HG03066 (cell line): ENCODE measurements at regions not wholly inside any gene's neighbourhood (a gene's known extent, or its start where the extent isn't known, plus 50 kb on each side); places are given as distances from the start of the nearest gene placed in this dataset.

Experiments used
- ATAC-seq: cut with Tn5 transposase; IDR thresholded peaks from one replicate; pipeline ENCODE4 v1.9.1; 2021; ENCODE audit warnings: low read depth; ENCODE audit not compliant: unreplicated experiment

DNA sequence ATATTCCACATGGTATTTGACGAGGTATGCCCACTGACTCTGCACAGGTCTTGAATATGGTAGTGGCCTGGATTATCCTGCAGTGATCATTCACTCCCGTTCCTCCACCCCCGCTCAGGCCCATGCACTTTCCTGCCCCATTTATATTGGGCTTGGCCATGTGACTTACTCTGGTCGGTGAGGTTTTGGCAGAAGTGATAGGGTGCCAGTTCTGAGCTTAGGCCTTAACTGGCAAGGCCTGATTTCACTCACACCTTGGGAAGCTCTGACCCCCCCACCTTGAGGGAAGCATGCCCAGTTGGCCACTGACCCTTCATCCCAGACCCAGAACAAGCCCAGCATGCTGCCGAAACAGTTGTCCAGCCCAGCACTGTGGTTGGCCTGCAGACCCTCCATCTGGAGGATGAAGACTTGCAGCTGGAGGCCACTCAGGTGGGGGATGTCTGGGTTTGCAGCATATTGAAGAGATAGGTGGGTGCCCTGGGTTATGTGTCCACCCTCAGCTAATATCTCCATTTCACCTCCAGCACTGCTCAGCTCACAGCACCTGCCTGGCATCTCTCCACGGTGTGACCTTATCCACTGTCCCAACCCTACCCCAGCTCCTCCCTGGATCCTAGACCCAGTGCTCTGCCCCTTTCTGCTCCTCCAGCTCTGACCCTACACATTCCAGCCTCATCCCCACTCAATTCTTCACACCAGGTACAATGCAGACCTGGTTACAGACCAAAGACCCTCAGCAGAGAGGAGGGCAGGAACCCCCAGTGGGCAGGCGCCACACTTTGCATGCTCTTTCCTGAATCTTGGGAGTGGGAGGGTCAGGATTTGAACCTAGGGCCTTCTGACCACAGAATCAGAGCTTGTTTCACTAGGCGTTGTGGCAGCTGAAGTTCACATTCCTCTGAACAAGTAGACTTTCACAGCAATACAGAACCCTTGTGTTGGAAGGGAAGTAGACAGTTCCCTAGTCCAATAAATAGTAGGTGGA lies 138.1 kb upstream of the CHST15 start:
- ATAC-seq = no peak

GRCh38 chr10:124230635-124231167 lies 137.3 kb upstream of the CHST15 start:
- ATAC-seq = no peak

GRCh38 chr10:124229989-124230634 lies 136.7 kb upstream of the CHST15 start:
- no peak for ATAC-seq

- ATAC-seq = no peak
Measured at GRCh38 chr10:124229201-124229988, 136.0 kb upstream of the CHST15 start.

- ATAC-seq = no peak
Measured at GRCh38 chr10:124228471-124228870, 135.1 kb upstream of the CHST15 start.

GRCh38 chr10:124227988-124228387 lies 134.6 kb upstream of the CHST15 start:
- no peak for ATAC-seq

DNA sequence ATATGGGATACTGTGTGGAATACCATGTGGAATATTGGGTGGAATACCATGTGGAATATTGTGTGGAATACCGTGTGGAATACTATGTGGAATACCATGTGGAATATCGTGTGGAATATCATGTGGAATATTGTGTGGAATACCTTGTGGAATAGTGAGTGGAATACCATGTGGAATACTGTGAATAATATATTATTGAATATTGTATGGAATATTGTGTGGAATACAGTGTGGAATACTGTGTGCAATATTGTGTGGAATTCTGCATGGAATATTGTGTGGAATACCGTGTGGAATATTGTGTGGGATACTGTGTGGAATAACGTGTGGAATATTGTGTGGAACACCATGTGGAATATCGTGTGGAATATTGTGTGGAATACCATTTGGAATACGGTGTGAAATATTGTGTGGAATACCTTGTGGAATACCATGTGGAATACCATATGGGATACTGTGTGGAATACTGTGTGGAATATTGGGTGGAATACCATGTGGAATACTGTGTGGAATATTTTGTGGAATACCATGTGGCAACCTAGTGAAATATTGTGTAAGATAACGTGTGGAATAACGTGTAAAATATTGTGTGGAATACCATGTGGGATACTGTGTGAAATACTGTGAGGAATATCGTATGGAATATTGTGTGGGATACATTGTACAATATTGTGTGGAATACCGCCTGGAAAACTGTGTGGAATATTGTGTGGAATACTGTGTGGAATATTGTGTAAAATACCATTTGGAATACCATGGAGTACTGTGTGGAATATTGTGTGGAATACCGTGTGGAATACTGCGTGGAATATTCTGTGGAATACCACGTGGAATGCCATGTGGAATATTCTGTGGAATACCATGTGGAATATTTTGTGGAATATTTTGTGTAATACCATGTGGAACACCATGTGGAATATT lies 133.9 kb upstream of the CHST15 start:
- ATAC-seq = no peak

- ATAC-seq = no peak
Measured at GRCh38 chr10:124226271-124227054, 133.1 kb upstream of the CHST15 start.

- no peak for ATAC-seq
Measured at GRCh38 chr10:124225467-124226270, 132.3 kb upstream of the CHST15 start.

DNA sequence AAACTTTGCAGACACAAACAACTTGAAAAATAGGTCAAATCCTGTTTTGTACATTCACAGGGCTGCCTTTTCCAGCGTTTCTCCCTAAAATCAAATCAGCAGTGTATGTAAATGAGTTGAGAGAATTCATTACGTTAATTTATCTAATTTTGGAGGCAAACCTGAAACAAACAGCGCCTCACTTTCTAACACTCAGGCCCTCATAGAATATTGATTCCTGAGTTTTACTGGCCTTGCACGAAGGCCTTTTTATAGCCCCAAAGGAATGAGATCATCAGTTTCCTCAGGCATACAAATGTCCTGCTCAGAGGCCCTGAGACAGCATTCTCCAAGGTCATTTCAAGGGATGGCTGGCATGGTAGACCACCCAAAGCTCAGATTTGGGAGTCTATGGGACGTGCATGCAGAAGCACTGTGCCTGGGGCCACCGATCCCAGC lies 131.7 kb upstream of the CHST15 start:
- ATAC-seq = no peak

DNA sequence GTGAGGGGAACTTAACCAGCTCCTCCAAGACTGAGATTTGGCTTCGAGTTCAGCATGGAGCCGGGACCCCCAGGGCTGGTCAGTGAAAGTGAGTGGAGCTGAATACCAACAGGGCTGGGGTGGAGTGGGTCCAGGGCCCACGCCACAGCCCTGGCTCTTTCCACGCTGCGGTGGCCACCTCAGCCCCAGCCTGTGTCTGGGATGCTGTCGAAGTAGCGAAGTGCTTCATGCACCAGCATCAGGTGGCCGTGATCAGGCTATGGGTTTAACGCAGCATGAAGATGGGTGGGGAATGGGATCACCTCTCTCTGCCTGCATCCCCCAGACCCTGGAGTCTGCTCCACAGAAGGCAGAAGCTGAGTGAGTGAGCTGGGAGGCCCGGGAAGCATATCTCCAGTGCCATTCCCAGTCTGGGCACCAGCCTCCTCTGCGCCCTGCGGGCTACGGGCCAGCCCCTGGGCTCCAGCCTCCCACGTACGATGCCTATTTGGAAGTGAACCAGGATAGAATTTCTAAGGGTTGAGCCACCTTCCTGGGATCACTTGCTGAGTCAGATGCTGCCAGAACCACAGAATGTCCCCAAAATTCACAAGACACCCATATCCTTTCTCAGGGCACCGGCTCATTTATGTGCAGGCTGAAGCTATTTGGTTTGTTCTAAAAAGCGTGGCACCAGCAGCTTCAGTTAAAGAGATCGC lies 131.1 kb upstream of the CHST15 start:
- no peak for ATAC-seq

GRCh38 chr10:124223711-124224085 lies 130.3 kb upstream of the CHST15 start:
- ATAC-seq = no peak

- ATAC-seq = no peak
Measured at GRCh38 chr10:124222988-124223710, 129.8 kb upstream of the CHST15 start.

GRCh38 chr10:124222318-124222987 lies 129.1 kb upstream of the CHST15 start:
- peak; percentile 26 for ATAC-seq

GRCh38 chr10:124221356-124222317 lies 128.2 kb upstream of the CHST15 start:
- peak; percentile 79 for ATAC-seq
